Lung (tissue), 11 donors: ENCODE measurements at regions not wholly inside any gene's neighbourhood (a gene's known extent, or its start where the extent isn't known, plus 50 kb on each side); places are given as distances from the start of the nearest gene placed in this dataset.

Experiments
- ATAC-seq: fragments of 200-7000 bp; cut with Tn5 transposase; one replicate; pipeline ENCODE4 v1.9.1; 2020; ENCODE audit warnings: moderate number of reproducible peaks; ENCODE audit not compliant: insufficient read depth, low FRiP score
- DNase-seq, 3 donors: peaks; one replicate each; pipeline ENCODE4 v3.0.0-alpha.2; 2013 to 2017
- H3K27ac ChIP-seq, 2 donors: one replicate each; pipeline ENCODE4 v1.5.1; 2013; ENCODE audit warnings: mild to moderate bottlenecking in 2 of 2, moderate library complexity in 2 of 2, control low read depth in 1 of 2, inconsistent platforms in 1 of 2, low read depth in 1 of 2, low read length in 1 of 2
- H3K27me3 ChIP-seq, 3 donors: one replicate each; pipeline ENCODE4 v1.5.1; 2013; ENCODE audit warnings: low read length in 2 of 3; ENCODE audit not compliant: control insufficient read depth in 3 of 3, insufficient read depth in 3 of 3
- H3K36me3 ChIP-seq, 4 donors: one replicate each; pipeline ENCODE4 v1.5.1; 2013; ENCODE audit warnings: low read length in 4 of 4, mild to moderate bottlenecking in 1 of 4, moderate library complexity in 1 of 4; ENCODE audit not compliant: control insufficient read depth in 4 of 4, insufficient read depth in 4 of 4
- H3K4me1 ChIP-seq, 5 donors: one replicate each; pipeline ENCODE4 v1.5.1; 2013; ENCODE audit warnings: low read length in 5 of 5, mild to moderate bottlenecking in 2 of 5, moderate library complexity in 1 of 5; ENCODE audit not compliant: control insufficient read depth in 5 of 5, insufficient read depth in 5 of 5
- H3K4me3 ChIP-seq: one replicate; pipeline ENCODE4 v1.5.1; 2013; ENCODE audit warnings: mild to moderate bottlenecking, control low read depth, moderate library complexity
- H3K9ac ChIP-seq, 2 donors: one replicate each; pipeline ENCODE4 v1.5.1; 2013; ENCODE audit warnings: low read length in 2 of 2, control low read depth in 1 of 2; ENCODE audit not compliant: insufficient read depth in 1 of 2
- H3K9me3 ChIP-seq, 4 donors: one replicate each; pipeline ENCODE4 v1.5.1; 2013; ENCODE audit warnings: low read length in 3 of 4, mild to moderate bottlenecking in 1 of 4, moderate library complexity in 1 of 4; ENCODE audit not compliant: control insufficient read depth in 4 of 4, insufficient read depth in 3 of 4
- CTCF ChIP-seq: IDR thresholded peaks from 2 replicates; pipeline ENCODE4 v1.5.1; 2012; ENCODE audit warnings: mild to moderate bottlenecking; ENCODE audit errors: control extremely low read depth, extremely low read depth
- WGBS, 2 donors: extraction: QIAGEN DNeasy Blood & Tissue Kit; methylation state at CpG; one replicate each; pipeline ENCODE4 v1.1.7; 2013; 5-methylcytosine and 5-hydroxymethylcytosine counted together
- donor health status: control.
- donor health status: control.
- donor health status: Bipolar disorder and iron deficiency.
- donor health status: healthy.
- donor health status: DM: yes; HTN: yes; CAD: no.

- ATAC-seq (no peak), DNase-seq (no peak)
- no peak overlapping the region for H3K9ac ChIP-seq
- 70 to 84% methylated on average over 2 of the region's 2 CpGs for WGBS, 2 donors
- no peak overlapping the region for H3K27ac ChIP-seq
- TF ChIP-seq CTCF, result no peak
- H3K9me3 ChIP-seq, result no peaks in the 10 kb centered on the region
- no peaks in the 10 kb centered on the region for H3K36me3 ChIP-seq
- H3K4me1 ChIP-seq, result peaks cover 0 to 5% (median 0%) of the 10 kb centered on the region in 5 donors
- H3K27me3 ChIP-seq, result no peaks in the 10 kb centered on the region
- H3K4me3 ChIP-seq, result no peak overlapping the region
Measured at GRCh38 chr4:124279741-124280140, 432.8 kb downstream of the ANKRD50 start.

DNA sequence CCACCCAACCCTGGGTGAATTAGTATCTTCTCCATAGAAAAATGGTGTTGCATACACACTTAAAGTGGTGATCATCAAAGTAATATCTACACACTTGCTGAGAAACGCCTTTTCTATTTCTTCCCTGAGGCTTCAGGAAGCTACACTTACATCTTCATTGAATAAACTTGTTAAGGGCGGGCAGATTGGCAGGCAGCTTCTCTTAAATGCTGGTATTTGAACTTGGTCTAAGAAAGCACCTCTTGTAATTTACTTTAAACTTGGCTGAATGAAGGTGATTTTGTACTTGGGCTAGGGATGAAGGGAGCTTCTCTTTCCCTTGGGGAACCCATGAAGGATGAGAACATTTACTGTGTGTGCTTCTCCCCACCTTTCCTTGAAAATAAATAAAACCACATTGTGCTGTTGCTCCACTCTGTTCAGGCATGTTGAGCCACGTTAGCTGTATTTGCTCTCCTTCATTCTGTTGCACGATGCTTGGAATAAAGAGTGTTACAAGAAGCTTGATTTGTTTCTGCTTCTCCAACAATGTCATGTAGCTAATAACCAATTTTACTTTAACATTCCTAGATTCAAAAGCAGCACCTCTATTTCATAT, 430.1 kb downstream of the ANKRD50 start:
- ATAC-seq, result no peak

DNA sequence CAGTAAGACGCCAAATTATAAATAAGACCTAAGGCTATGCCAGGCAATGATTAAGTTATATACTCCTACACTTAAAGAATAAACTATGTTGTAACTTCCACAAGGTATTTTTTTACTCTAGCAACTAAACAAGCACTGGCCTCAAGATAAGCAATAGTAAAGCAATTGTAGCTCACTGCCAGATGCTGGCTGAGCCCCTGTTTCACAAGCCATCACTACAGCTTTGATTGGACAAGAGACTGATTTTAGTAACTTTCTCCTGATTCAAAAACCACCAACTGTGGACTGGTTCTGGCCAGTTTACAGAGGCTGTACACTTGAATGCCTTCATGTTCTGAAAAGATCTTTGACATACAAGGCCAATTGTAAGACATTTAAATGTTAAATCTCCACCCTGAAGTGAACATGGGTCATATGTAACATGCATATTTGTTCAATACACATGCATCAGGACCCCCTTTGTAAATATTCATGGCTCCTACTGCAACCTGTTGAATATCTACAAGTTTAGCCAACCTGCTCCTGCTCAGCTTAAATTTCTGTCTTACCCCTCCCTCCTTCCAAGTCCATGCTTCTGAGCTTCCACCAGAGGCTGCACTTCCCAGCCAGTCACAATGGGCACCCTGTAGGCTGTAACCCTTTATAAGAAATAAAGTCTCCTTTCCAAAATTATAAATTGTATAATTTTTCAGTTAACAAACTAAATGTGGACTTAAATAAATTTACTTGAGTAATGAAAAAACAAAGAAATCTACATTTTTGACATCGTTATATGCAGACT, 423.6 kb downstream of the ANKRD50 start:
- Histone ChIP-seq H3K9ac (no peak overlapping the region), H3K9me3 (no peaks in the 10 kb centered on the region), H3K4me3 (no peak overlapping the region), H3K27me3 (no peaks in the 10 kb centered on the region), H3K36me3 (no peaks in the 10 kb centered on the region), H3K27ac (no peak overlapping the region), H3K4me1 (no peaks in the 10 kb centered on the region)
- 94 to 96% methylated on average over 2 of the region's 2 CpGs for whole genome bisulfite sequencing, 2 donors
- DNase-seq (no peak), ATAC-seq (no peak)
- TF ChIP-seq CTCF, result no peak

More for the DNA sequence above, 430.1 kb downstream of the ANKRD50 start:
- no peak overlapping the region for H3K9ac ChIP-seq
- DNase-seq, result no peak
- H3K27me3 ChIP-seq, result no peaks in the 10 kb centered on the region
- TF ChIP-seq CTCF, result no peak
- no peak overlapping the region for H3K27ac ChIP-seq
- H3K4me3 ChIP-seq, result no peak overlapping the region
- no peaks in the 10 kb centered on the region for H3K36me3 ChIP-seq
- peaks cover 0 to 5% (median 0%) of the 10 kb centered on the region in 5 donors for H3K4me1 ChIP-seq
- WGBS, 2 donors, result 66 to 82% methylated on average over 4 of the region's 4 CpGs
- no peaks in the 10 kb centered on the region for H3K9me3 ChIP-seq
